SK-N-SH (cell line): ENCODE measurements at regions not wholly inside any gene's neighbourhood (a gene's known extent, or its start where the extent isn't known, plus 50 kb on each side); places are given as distances from the start of the nearest gene placed in this dataset.

ENCODE experiments used
- CHD2 ChIP-seq: fragments of 150-350 bp; IDR thresholded peaks from 2 replicates; pipeline ENCODE4 v1.6.1; 2018; ENCODE audit warnings: low read length; ENCODE audit not compliant: partially characterized antibody
- ELF1 ChIP-seq: IDR thresholded peaks from 2 replicates; pipeline ENCODE4 v1.4.0; 2012
- FOXM1 ChIP-seq: IDR thresholded peaks from 2 replicates; pipeline ENCODE4 v1.4.0; 2012; ENCODE audit warnings: low read depth, mild to moderate bottlenecking
- JUND ChIP-seq: IDR thresholded peaks from 2 replicates; pipeline ENCODE4 v1.4.0; 2012
- MXI1 ChIP-seq: IDR thresholded peaks from 2 replicates; pipeline ENCODE4 v1.6.1; 2012; ENCODE audit warnings: mild to moderate bottlenecking, low read depth, low read length, improper control_type of control experiment
- POLR2AphosphoS5 ChIP-seq: IDR thresholded peaks from 2 replicates; pipeline ENCODE4 v1.6.1; 2012; ENCODE audit warnings: low read depth, low read length
- RAD21 ChIP-seq: IDR thresholded peaks from 2 replicates; pipeline ENCODE4 v1.6.1; 2012; ENCODE audit warnings: mild to moderate bottlenecking, low read length
- RCOR1 ChIP-seq: fragments of 150-350 bp; IDR thresholded peaks from 2 replicates; pipeline ENCODE4 v1.6.1; 2017; ENCODE audit warnings: antibody characterized with exemption, low read length
- SMC3 ChIP-seq: IDR thresholded peaks from 2 replicates; pipeline ENCODE4 v1.6.1; 2012; ENCODE audit warnings: low read depth, low read length, improper control_type of control experiment
- TAF1 ChIP-seq: IDR thresholded peaks from 2 replicates; pipeline ENCODE4 v1.6.1; 2012; ENCODE audit warnings: low read depth, mild to moderate bottlenecking, low read length, moderate library complexity, borderline replicate concordance
- TCF12 ChIP-seq: IDR thresholded peaks from 2 replicates; pipeline ENCODE4 v1.4.0; 2012
- YY1 ChIP-seq: IDR thresholded peaks from 2 replicates; pipeline ENCODE4 v1.4.0; 2012; ENCODE audit warnings: low read depth, mild to moderate bottlenecking
- TF ChIP-seq, protein P1 (sequence below): fragments of 200-600 bp; sonication (generic); IDR thresholded peaks from 2 replicates; pipeline ENCODE4 v1.6.1; 2017; ENCODE audit warnings: antibody characterized with exemption, mild to moderate bottlenecking, moderate library complexity
- TF ChIP-seq, protein P2 (sequence below): IDR thresholded peaks from 2 replicates; pipeline ENCODE4 v1.4.0; 2012; ENCODE audit warnings: low read depth

GRCh38 chr5:63240063-63240755, 661.6 kb downstream of the LRRC70 start:
- TF ChIP-seq, protein P1, sequence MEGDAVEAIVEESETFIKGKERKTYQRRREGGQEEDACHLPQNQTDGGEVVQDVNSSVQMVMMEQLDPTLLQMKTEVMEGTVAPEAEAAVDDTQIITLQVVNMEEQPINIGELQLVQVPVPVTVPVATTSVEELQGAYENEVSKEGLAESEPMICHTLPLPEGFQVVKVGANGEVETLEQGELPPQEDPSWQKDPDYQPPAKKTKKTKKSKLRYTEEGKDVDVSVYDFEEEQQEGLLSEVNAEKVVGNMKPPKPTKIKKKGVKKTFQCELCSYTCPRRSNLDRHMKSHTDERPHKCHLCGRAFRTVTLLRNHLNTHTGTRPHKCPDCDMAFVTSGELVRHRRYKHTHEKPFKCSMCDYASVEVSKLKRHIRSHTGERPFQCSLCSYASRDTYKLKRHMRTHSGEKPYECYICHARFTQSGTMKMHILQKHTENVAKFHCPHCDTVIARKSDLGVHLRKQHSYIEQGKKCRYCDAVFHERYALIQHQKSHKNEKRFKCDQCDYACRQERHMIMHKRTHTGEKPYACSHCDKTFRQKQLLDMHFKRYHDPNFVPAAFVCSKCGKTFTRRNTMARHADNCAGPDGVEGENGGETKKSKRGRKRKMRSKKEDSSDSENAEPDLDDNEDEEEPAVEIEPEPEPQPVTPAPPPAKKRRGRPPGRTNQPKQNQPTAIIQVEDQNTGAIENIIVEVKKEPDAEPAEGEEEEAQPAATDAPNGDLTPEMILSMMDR, result no peak
- no peak for TF ChIP-seq FOXM1
- TF ChIP-seq MXI1, result no peak
- no peak for TF ChIP-seq TAF1
- TF ChIP-seq TCF12, result no peak
- TF ChIP-seq RCOR1, result no peak
- TF ChIP-seq RAD21, result no peak
- no peak for TF ChIP-seq YY1
- TF ChIP-seq SMC3, result no peak
- no peak for TF ChIP-seq POLR2AphosphoS5
- TF ChIP-seq, protein P2, sequence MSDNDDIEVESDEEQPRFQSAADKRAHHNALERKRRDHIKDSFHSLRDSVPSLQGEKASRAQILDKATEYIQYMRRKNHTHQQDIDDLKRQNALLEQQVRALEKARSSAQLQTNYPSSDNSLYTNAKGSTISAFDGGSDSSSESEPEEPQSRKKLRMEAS, result no peak
- no peak for TF ChIP-seq CHD2
- TF ChIP-seq JUND, result no peak
- no peak for TF ChIP-seq ELF1
